GM23338 (cell line): ENCODE measurements at regions not wholly inside any gene's neighbourhood (a gene's known extent, or its start where the extent isn't known, plus 50 kb on each side); places are given as distances from the start of the nearest gene placed in this dataset.

Experiments
- ATAC-seq: fragments of 200-7000 bp; cut with Tn5 transposase; 3 replicates; pipeline ENCODE4 v1.9.1; 2020
- DNase-seq: peaks from one replicate; pipeline ENCODE4 v3.0.0-alpha.2; 2015; ENCODE audit warnings: low spot score
- H2AFZ ChIP-seq: fragments of 200-600 bp; sonication (generic); 2 replicates; pipeline ENCODE4 v1.8.0; 2016; ENCODE audit warnings: antibody characterized with exemption, mild to moderate bottlenecking, moderate library complexity
- H3F3A ChIP-seq: fragments of 200-600 bp; sonication (generic); replicated peaks from 2 replicates; pipeline ENCODE4 v1.8.0; 2017; ENCODE audit warnings: antibody characterized with exemption, mixed run types, low read depth
- H3K27ac ChIP-seq: fragments of 200-600 bp; sonication (generic); 2 replicates; pipeline ENCODE4 v1.6.1; 2016; ENCODE audit warnings: low read depth
- H3K27me3 ChIP-seq: fragments of 200-600 bp; sonication (generic); 2 replicates; pipeline ENCODE4 v1.8.0; 2016; ENCODE audit warnings: mild to moderate bottlenecking, mixed run types, moderate library complexity; ENCODE audit not compliant: insufficient read depth
- H3K36me3 ChIP-seq: fragments of 200-600 bp; sonication (generic); 2 replicates; pipeline ENCODE4 v1.8.0; 2016; ENCODE audit warnings: mild to moderate bottlenecking; ENCODE audit not compliant: insufficient read depth
- H3K4me1 ChIP-seq: fragments of 200-600 bp; sonication (generic); 2 replicates; pipeline ENCODE4 v1.8.0; 2016; ENCODE audit warnings: mild to moderate bottlenecking, moderate library complexity; ENCODE audit not compliant: insufficient read depth
- H3K4me2 ChIP-seq: fragments of 200-600 bp; sonication (generic); 2 replicates; pipeline ENCODE4 v1.7.1; 2017; ENCODE audit warnings: mixed run types
- H3K4me3 ChIP-seq: fragments of 200-600 bp; sonication (generic); 2 replicates; pipeline ENCODE4 v1.6.1; 2016; ENCODE audit warnings: mixed run types
- H3K79me2 ChIP-seq: fragments of 200-600 bp; sonication (generic); replicated peaks from 2 replicates; pipeline ENCODE4 v1.8.0; 2017; ENCODE audit warnings: mild to moderate bottlenecking; ENCODE audit not compliant: insufficient read depth
- H3K9me2 ChIP-seq: fragments of 200-600 bp; sonication (generic); 2 replicates; pipeline ENCODE4 v1.8.0; 2017; ENCODE audit not compliant: insufficient read depth
- H4K20me1 ChIP-seq: fragments of 200-600 bp; sonication (generic); replicated peaks from 2 replicates; pipeline ENCODE4 v1.8.0; 2017; ENCODE audit warnings: mild to moderate bottlenecking; ENCODE audit not compliant: insufficient read depth
- H3K27ac Mint-ChIP-seq: 2 replicates; pipeline ENCODE4 v1.8.0; 2020; ENCODE audit warnings: inconsistent platforms, mild to moderate bottlenecking, moderate library complexity, mixed read lengths
- H3K27me3 Mint-ChIP-seq: 3 replicates; pipeline ENCODE4 v1.8.0; 2022; ENCODE audit warnings: low read depth, mild to moderate bottlenecking, moderate library complexity, mixed read lengths, inconsistent platforms; ENCODE audit not compliant: insufficient read depth, poor library complexity
- H3K36me3 Mint-ChIP-seq: 3 replicates; pipeline ENCODE4 v1.8.0; 2021; ENCODE audit warnings: low read depth, mild to moderate bottlenecking, inconsistent platforms, moderate library complexity, mixed read lengths
- H3K4me1 Mint-ChIP-seq: 3 replicates; pipeline ENCODE4 v1.8.0; 2020; ENCODE audit warnings: mild to moderate bottlenecking, inconsistent platforms, mixed read lengths
- H3K4me3 Mint-ChIP-seq: 3 replicates; pipeline ENCODE4 v1.8.0; 2021; ENCODE audit warnings: moderate library complexity, mild to moderate bottlenecking, inconsistent platforms, mixed read lengths
- H3K9me3 Mint-ChIP-seq: 3 replicates; pipeline ENCODE4 v1.8.0; 2020; ENCODE audit warnings: moderate library complexity, mild to moderate bottlenecking, inconsistent platforms, mixed read lengths
- CREB1 ChIP-seq: fragments of 250-450 bp; sonication (Bioruptor Pico); IDR thresholded peaks from 2 replicates; pipeline ENCODE4 v1.5.0; 2020; ENCODE audit warnings: low read depth, mild to moderate bottlenecking, moderate library complexity
- CTCF ChIP-seq, 2 experiments: fragments of 200-600 bp in 1 of 2; sonication (generic) in 1 of 2; conservative IDR thresholded peaks; 2 replicates each; pipeline versions ENCODE4 v1.5.1 to v1.6.1; 2016 to 2017; ENCODE audit warnings: antibody characterized with exemption in 2 of 2, low read depth in 2 of 2, mild to moderate bottlenecking in 2 of 2, moderate library complexity in 1 of 2
- EZH2phosphoT487 ChIP-seq: fragments of 200-600 bp; sonication (generic); IDR thresholded peaks from one replicate; pipeline ENCODE4 v1.8.1; 2018; ENCODE audit warnings: antibody characterized with exemption; ENCODE audit not compliant: unreplicated experiment
- POLR2AphosphoS5 ChIP-seq: IDR thresholded peaks from 2 replicates; pipeline ENCODE4 v1.6.1; 2016; ENCODE audit warnings: antibody characterized with exemption, low read depth
- ZNF462 ChIP-seq: fragments of 250-450 bp; sonication (Bioruptor Pico); IDR thresholded peaks from 2 replicates; pipeline ENCODE4 v1.5.0; 2020; ENCODE audit warnings: mild to moderate bottlenecking, moderate library complexity
- TF ChIP-seq, protein P1 (sequence below): IDR thresholded peaks from one replicate; pipeline ENCODE4 v1.6.1; 2018; ENCODE audit warnings: antibody characterized with exemption; ENCODE audit not compliant: unreplicated experiment

DNA sequence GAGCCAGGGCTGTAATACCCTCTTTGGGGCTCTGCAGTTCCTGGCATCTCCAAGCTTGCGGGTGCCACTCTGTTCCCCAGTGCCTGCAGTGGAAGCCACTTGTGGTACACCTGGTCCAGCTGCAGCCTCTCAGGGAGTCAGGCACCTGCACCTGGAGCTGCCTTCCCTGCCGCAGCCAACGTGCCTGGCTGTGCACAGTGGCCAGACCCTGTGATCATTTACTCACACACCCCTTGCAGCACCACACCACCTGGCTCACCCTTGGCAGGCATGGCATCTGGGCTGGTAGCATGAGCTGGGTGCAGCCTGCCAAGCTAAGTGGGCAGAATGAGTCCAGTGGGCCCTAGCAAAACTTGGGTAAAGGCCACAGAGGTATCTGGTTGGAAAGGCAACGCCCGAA is 51.1 kb upstream of the NTPCR start:
- Histone ChIP-seq H3K79me2 (no peaks in the 10 kb centered on the region), H2AFZ (no peak overlapping the region; the same call in 1 of the 2 replicates), H4K20me1 (no peaks in the 10 kb centered on the region), H3F3A (no peaks in the 10 kb centered on the region), H3K4me3 (no peak overlapping the region), H3K9me2 (peaks cover 8% of the 10 kb centered on the region; the same call in 1 of the 2 replicates), H3K27ac (no peak overlapping the region), H3K36me3 (no peaks in the 10 kb centered on the region), H3K4me1 (peaks cover 29% of the 10 kb centered on the region), H3K27me3 (no peaks in the 10 kb centered on the region), H3K4me2 (no peak overlapping the region)
- H3K4me3 Mint-ChIP-seq: no peak overlapping the region
- H3K36me3 Mint-ChIP-seq: peaks cover 7% of the 10 kb centered on the region; the same call in 2 of the 3 replicates
- H3K9me3 Mint-ChIP-seq: peaks cover 9% of the 10 kb centered on the region; the same call in 1 of the 3 replicates
- TF ChIP-seq, protein P1, sequence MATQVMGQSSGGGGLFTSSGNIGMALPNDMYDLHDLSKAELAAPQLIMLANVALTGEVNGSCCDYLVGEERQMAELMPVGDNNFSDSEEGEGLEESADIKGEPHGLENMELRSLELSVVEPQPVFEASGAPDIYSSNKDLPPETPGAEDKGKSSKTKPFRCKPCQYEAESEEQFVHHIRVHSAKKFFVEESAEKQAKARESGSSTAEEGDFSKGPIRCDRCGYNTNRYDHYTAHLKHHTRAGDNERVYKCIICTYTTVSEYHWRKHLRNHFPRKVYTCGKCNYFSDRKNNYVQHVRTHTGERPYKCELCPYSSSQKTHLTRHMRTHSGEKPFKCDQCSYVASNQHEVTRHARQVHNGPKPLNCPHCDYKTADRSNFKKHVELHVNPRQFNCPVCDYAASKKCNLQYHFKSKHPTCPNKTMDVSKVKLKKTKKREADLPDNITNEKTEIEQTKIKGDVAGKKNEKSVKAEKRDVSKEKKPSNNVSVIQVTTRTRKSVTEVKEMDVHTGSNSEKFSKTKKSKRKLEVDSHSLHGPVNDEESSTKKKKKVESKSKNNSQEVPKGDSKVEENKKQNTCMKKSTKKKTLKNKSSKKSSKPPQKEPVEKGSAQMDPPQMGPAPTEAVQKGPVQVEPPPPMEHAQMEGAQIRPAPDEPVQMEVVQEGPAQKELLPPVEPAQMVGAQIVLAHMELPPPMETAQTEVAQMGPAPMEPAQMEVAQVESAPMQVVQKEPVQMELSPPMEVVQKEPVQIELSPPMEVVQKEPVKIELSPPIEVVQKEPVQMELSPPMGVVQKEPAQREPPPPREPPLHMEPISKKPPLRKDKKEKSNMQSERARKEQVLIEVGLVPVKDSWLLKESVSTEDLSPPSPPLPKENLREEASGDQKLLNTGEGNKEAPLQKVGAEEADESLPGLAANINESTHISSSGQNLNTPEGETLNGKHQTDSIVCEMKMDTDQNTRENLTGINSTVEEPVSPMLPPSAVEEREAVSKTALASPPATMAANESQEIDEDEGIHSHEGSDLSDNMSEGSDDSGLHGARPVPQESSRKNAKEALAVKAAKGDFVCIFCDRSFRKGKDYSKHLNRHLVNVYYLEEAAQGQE: no peak
- TF ChIP-seq ZNF462 (no peak), EZH2phosphoT487 (no peak), CREB1 (CRISPR knock-in tag) (no peak), POLR2AphosphoS5 (no peak), CTCF (conservative IDR thresholded peaks at IDR 0.05; ENCODE audit: low read depth in 2 of 2) (no peak)
- no peak for DNase-seq
- peaks cover 7% of the 10 kb centered on the region for H3K27me3 Mint-ChIP-seq
- no peak overlapping the region for H3K27ac Mint-ChIP-seq
- peaks cover 25% of the 10 kb centered on the region for H3K4me1 Mint-ChIP-seq
- no peak for ATAC-seq
